M059J (cell line): ENCODE measurements at regions not wholly inside any gene's neighbourhood (a gene's known extent, or its start where the extent isn't known, plus 50 kb on each side); places are given as distances from the start of the nearest gene placed in this dataset.
"Not testable (repeated sequence)": the region's sequence is repeated elsewhere in the genome, so short reads cannot be mapped to it uniquely, and the experiment has no call there.

Experiments used
- DNase-seq: peaks from one replicate; pipeline ENCODE4 v3.0.0-alpha.2; 2012; ENCODE audit warnings: low read depth

DNA sequence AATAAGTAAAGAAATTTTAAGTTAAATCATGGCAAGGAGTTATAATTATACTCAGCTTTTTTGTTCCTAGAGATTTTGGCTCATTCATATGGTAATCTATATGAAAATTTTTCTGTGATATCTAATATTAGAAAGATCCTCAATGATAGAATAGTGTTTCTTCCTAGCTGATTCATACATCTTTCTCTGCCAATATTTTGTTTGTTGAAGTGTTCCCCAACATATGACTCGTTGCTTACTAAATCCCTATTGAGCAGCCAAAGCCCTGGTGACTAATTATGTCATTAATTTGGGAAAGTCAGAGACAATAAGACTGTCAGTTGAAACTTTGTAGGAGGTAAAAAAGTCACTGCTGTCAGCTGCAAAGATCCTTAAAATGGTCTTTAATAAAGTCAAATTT is 1348.5 kb upstream of the CDH18 start:
- DNase-seq = peak; percentile 46

DNA sequence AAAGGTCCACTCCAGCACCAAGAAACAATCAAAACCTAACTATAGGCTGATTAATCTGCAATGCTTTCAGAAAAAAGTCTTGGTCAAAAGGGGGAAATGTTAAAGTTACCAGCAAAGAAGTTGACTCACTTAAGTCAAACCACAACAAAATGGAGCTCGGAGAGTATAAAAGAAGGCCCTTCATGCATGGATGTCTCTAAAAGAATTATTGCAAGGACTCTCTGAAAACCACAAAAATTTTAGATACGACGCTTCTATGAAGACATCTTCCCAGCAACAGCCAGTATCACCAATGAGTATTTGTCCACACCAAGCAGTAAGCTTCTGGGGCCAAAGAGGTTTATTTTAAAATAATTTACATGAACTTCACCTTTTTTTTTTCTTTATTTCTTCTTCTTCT is 1327.4 kb upstream of the CDH18 start:
- DNase-seq = peak; percentile 68

DNA sequence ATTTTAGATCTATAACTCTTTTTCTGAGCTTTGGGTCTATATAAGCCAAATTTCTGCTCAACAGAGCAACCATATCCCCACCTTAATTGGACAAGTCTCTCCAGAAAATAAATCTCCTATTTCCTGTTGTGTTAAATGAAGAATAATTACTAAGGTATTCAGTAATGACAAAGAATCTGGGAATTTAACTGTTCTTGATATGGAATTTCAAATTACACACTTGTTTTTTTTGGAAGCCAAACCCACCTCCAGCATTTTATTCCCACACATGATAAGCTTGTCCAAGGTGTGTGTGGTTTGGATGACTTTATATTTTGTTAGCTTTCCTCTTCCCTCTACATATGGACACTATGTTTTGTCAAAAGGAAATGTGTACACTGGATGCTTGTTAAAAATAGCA is 1313.2 kb upstream of the CDH18 start:
- peak; percentile 7 for DNase-seq

DNA sequence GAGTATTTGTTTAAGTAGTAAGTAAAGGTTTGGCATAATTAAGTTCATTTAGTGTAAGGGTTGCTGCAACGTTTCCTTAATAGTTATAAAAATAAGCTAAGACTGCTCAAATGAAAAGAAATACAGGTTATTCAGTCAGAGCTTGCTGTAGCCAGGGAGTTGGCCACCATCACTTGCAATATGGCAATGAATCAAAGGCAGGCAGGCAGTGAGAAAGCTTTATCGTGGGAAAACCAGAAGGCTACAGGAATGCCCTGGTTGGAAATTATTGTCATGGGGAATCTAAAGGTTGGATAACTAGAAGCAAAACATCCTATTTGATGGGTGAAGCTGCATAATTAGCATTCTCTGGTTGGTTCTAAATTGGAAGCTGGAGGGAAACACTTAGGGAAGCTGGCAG is 1286.4 kb upstream of the CDH18 start:
- not testable (repeated sequence) for DNase-seq

DNA sequence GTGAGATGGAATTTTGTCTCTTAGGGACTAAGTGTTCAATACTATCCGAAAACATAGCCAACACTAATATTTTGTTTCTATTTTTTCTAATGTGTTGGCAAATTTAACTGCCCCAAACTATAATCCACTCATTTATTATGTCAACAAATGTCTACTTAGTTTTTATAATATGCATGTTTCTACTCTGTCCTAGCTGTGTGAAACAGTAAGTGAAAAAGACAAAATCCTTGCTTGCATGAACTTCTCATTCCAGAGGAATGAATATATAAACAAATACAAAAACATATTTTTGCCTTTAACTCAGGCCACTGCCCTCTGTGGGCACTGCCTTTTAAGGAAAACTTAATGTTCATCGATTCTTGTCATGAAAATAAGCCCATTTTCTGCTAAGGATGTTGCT is 1275.4 kb upstream of the CDH18 start:
- peak; percentile 19 for DNase-seq

DNA sequence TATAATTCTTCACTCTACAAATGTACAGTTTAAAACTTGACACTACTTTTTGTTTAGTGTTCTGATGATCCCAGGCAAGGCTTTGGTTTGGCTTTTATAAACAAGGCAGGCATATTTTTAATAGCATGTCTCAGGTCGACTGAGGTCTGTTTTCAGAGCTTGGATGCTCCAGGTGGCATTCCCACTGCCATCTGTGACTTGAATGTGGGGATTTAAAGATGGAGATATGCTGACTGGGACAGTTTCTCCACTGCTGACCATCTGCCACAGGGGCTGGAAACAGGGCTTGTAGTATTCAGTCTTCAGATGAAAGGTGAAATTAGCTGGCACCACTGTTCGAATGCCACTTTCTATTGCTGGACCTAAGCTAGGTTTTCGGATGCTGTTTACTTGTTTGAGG is 1266.2 kb upstream of the CDH18 start:
- DNase-seq = no peak

DNA sequence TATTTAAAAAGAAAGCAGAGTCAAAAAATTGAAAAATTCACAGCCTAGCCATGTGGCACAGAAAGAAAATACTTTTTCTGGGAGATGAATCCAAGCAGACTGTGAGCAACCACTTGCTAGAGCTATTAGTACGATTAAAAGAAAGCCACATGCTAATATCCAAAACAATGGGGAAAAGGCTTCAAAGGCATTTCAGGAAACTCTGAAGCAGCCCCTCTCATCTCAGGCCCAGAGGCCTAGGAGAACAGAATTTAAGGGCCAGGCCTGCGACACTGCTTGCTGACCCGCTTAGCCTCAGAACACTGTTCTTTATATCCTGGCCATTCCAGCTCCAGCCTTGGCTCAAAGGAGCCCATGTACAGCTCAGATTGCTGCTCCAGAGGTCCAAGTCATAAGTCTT is 1257.0 kb upstream of the CDH18 start:
- no peak for DNase-seq

DNA sequence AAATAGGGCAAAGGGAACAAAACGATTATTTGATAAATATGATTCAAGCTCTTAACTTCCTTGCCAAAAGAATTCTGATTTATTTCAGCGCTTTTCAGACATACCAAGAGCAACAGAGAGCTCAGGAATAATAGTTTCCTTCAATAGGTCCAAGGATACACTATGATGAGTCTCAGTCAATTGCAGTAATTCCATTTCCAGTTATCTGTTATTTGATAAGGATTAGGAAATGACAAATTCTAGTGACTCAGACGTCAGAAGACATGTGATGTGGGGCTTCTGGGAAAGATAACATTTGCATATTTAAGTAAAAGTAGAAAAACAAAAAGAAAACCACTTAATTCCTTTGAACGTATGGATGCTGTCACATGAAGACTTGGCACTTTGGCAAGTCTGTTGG is 1250.8 kb upstream of the CDH18 start:
- no peak for DNase-seq

DNA sequence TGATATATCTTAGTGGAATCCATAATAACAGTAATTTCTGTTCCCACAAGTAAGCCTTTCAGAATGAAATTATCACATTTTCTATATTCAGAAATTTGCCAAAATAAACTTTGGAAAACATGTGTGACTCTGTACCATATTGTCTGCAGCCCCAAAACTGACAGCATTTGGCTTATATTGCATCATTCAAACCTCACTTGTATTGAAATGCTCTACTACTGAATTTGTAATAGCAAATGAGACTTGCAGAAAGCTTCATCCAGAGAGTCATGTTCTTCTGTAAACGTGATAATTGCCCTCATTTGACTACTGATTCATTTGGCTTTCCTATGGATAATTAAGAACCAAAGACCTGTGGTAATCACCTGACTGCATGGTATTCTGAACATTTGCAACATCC is 1249.5 kb upstream of the CDH18 start:
- DNase-seq = no peak

DNA sequence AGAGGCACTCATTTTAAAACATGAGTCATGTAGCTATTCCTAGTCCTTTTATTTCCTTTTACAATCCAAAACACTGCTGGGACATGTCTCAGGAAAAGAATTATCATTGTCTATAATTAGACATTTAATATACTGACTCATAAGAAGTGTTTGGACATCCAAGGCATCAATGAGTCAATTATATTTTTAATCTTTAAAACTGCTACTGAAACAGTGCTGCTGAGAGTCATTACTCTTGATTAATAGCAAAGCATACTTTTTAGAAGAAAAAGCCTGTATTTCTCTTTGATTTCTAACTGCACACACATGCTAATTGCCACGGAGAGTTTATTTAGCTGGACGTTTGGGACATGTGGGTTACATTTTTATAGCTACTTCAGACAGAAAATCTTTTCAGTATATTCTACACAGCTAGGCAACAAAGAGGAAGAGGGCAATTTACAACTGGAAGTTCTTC is 1249.0 kb upstream of the CDH18 start:
- peak; percentile 67 for DNase-seq

DNA sequence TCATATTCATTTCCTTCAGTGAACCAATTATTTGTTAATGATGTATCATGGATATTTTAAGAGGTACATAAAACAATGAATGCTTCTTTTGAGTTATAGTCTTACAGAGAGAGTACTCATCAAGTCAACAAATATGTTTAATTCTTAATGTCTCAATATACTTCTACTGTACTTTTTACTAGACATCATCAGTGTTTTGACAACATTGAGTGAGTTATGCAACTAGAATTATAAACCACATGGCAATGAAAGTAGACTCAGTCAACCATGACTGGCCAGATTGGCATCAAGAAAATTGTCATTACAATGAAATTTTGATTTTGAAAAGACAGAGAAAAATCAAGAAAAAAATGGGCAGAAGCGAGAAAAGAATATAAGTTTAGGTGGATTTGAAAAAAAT is 1248.1 kb upstream of the CDH18 start:
- DNase-seq = peak; percentile 55

DNA sequence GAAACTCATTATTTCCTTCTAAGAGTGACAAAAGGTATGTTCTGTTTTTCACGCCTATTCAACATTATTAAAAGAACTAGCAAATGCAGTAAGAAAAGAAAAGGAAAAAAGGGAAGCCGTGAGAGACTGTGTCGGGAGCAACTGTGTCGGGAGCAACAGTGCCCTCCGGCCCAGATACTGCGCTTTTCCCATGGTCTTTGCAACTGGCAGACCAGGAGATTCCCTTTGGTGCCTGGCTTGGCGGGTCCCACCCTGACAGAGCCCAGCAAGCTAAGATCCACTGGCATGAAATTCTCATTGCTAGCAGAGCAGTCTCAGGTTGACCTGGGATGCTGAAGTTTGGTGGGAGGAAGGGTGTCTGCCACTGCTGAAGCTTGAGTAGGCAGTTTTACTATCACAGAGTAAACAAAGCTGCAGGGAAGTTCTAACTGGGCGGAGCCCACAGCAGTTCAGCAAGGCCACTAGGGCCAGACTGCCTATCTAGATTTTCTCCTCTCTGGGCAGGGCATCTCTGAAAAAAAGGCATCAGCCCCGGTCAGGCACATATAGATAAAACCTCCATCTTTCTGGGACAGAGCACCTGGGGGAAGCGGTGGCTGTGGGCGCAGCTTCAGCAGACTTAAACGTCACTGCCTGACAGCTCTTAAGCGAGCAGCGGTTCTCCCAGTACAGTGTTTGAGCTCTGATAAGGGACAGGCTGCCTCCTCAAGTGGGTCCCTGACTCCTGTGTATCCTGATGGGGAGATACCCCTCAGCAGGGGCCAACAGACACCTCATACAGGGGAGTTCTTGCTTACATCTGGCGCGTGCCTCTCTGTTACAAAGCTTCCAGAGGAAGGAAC is 1237.4 kb upstream of the CDH18 start:
- DNase-seq = no peak

DNA sequence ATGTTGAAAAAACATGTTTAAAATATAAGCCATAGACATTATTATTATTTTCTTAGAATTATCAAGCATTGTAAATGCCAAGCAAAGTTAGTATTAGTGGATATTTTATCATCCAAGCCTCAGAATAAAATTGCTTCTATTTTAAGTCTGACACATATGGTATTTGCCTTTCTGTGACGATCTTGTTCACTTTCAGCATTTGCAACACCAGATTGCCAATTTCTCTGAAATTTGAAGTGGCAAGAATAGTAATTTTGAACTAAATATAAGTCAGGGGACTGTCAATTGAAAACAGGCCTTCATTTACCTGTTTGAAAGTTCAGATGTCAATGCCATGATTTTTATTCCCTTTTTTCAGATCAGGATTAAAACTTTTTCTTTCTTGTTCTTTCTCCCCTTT is 1233.6 kb upstream of the CDH18 start:
- DNase-seq = no peak

DNA sequence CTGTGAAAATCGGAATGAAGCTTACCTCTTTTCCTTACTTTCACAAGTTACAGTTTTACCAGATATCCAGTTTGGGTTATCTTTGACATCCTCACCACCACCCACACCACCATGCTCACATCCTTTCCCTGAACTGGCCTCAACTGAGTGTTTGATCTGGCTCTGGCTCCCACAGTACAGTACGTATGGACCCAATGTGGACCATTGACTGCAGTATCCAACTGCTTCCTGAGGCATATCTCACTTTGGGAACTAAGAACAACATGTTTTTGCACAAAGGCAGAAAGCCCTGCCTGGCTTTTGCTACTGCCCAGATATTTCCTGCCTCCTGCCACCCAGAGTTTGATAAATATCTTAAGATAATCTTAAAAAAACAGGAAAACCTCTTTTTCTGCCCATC is 1232.0 kb upstream of the CDH18 start:
- no peak for DNase-seq

DNA sequence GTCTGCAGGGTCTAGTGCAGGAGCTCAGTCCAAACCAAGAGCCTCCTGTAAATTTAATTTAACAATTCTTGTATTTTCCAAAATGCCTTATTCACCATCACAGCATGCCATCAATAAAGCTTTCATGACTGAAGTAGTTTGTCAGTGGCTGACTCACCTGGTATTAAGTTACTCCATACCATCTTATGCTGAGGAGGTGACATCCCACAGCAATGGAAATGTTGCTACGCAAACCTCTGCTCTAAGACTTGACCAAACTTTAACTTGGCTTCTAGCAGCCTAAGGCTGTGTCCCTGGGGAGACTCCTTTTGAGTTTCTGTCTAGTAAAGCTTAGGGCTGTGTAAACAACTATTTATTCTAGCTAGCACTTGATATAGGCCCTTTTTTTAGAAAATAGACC is 1231.3 kb upstream of the CDH18 start:
- peak; percentile 71 for DNase-seq

DNA sequence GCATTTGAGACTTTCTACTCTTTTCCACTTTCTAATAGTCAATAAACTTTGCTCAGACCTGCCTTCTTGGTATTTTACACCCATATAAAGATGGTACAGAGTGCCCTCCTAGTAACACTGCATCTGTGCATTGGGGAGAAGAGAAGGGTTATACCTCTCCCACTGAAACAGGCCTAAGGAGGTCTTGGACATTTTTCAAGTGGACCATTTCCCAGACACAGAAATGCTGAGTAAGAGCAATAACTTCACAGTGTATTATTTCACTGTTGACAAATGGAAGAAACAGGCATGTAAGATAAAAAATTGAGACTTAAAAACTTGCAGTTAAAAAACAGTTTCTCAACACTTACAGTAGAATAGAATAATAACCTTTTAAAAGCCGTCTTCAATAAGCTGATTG is 1224.0 kb upstream of the CDH18 start:
- no peak for DNase-seq

DNA sequence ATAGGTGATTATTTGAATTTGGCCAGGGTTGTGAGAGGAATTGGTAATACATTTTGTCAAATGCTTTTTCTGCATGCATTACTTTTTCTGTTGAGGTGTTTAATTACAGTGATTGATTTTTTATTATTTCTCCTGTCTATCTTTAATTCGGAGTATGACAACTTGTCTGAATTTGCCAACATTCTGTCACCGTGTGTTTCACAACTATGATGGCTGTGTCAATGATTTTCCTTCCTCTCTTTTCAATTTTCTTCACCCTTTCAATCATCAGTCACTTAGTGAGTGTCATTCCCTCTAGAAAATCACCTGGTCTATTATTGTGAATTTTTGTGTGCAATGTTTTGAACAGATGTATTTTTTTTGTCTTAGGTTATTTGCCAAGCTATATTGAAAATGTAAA is 1221.4 kb upstream of the CDH18 start:
- no peak for DNase-seq

DNA sequence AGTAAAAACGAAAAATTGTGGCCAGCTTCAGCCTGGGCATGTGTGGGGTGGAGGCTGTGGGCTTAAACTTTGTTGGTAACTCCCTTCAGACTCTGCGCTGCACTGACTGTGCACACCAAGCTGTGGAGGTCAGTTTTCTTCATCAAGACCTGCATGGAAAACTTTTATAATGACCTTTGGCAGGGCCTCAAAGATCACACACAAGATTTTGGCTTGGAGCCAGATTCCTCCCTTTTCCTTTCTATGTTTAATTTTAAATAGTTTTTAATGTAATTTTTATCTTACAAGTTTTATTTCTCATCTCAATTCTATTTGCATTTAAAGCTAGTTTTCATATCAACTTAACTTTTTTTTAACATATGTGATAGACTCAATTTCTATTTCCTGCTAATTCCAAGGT is 1211.1 kb upstream of the CDH18 start:
- DNase-seq = peak; percentile 12

DNA sequence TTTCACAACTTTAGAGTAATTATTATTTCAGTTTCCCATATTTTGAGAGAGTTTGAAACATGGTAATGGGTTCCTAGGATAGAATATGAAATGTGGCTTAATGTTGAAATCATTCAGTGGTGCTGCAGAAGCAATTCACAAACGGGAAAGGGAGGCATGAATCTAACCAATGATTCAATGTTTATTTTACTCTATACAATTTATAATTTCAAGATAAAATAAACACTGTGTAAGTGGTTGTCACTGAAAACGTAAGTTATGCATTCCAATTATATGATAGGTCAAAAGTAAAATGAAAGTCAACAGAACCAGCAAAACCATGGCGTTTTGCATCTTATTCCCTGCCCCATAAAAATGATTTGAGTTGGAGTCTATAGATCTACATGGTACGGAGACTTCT is 1207.1 kb upstream of the CDH18 start:
- DNase-seq = peak; percentile 9

DNA sequence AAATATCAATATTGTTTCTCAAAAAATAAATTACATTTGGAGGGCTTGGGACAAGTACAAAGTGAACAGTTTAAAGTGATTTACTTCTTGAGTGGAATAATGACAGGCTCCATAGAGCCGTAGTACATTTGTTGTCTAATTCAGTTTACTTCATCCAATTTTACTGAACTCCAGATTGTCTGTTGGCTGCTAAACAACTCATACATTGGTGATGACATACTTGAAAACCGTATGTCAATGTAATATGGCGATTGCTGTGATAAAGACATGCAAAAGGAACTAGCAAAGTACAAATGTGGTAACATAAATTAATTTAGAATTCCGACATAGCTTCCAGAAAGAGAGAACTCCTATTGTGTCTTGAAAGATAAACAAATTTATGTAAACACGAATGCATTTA is 1197.5 kb upstream of the CDH18 start:
- no peak for DNase-seq

DNA sequence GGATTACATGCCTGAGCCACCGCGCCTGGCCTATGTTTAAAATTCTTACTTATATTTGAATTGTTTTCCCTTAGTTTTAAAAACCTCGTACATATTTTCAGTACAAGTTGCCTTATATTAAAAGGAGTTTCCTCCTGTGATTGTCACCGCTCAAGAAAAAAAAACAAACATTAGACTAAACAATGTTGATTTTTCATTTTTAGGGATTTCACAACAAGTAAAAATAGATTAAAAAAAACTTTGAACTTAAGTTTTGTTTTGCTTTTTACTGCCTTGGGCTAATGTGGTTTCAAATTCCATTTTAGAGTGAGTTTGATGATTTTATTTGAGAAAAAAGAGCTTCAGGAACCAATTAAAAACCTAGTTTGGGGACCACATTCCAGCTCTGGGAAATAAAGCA is 1196.6 kb upstream of the CDH18 start:
- peak; percentile 40 for DNase-seq

DNA sequence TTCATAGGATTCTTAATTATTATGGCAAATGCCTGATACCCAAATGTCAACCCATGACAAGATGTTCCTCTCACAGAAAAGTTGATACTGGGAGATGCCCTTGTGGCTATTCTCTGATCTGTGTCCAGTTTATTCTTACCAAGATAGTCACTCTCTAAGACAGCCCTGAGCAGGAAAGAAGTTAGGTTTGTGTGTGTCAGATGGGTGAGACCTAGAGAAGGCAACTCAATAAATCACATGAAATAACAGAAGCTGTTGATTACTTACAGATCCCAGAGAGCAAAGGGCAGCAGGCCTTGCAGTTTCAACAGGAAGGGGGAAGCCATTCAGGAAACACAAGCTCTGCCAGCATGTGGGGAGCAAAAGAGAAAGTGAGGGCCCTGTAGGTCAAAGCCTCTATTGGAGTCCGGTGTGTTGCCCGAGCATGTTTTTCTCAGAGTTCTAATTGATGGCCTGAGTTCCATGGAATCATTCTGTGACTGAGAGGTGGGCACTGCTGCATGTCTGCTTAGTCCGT is 1193.7 kb upstream of the CDH18 start:
- no peak for DNase-seq

DNA sequence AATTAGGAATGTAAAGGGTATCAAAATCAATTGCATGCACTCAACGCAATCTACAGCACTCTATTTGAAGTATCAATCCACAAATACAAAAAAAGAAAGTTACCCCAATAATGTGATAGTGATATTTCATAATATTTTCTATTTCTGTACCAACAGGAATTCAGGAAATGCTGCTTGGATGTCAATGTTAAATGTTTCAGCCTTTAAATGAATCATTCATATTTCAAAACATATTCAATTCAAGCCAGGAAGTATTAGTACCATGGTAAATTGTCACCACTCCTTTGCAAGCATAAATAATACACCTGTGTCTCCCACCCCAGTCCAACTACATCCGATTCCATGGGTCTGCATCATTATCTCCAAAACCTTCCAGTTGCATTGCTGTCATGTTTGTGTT is 1185.5 kb upstream of the CDH18 start:
- DNase-seq = no peak

DNA sequence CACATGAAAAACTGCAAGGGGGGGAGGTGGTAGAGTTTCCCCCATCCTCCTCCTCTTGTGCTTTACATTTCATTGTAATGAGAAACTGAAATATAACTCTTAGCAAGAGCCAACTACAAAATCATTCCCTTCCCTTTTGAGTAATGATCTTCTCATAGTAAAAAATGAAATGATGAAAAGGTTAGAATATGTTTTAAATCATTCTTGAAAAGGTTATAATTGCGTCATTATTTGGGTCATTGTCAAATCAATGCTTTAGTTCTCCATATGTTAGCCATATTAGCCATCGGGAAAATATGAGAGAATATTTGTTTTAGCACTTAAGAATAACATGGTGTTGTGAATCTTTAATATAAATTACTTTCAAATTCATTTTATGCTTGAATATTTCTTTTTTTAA is 1185.0 kb upstream of the CDH18 start:
- no peak for DNase-seq
